GM10266 (cell line): ENCODE measurements at regions not wholly inside any gene's neighbourhood (a gene's known extent, or its start where the extent isn't known, plus 50 kb on each side); places are given as distances from the start of the nearest gene placed in this dataset.

Source experiments
- DNase-seq: peaks from one replicate; pipeline ENCODE4 v3.0.0; 2012; ENCODE audit errors: extremely low spot score
- TF ChIP-seq, protein P1 (sequence below): IDR thresholded peaks from 2 replicates; pipeline ENCODE4 v1.5.1; 2012; ENCODE audit warnings: mild to moderate bottlenecking, low read depth; ENCODE audit not compliant: control insufficient read depth, insufficient read depth; ENCODE audit errors: missing control alignments

- DNase-seq, result no peak
- TF ChIP-seq, protein P1, sequence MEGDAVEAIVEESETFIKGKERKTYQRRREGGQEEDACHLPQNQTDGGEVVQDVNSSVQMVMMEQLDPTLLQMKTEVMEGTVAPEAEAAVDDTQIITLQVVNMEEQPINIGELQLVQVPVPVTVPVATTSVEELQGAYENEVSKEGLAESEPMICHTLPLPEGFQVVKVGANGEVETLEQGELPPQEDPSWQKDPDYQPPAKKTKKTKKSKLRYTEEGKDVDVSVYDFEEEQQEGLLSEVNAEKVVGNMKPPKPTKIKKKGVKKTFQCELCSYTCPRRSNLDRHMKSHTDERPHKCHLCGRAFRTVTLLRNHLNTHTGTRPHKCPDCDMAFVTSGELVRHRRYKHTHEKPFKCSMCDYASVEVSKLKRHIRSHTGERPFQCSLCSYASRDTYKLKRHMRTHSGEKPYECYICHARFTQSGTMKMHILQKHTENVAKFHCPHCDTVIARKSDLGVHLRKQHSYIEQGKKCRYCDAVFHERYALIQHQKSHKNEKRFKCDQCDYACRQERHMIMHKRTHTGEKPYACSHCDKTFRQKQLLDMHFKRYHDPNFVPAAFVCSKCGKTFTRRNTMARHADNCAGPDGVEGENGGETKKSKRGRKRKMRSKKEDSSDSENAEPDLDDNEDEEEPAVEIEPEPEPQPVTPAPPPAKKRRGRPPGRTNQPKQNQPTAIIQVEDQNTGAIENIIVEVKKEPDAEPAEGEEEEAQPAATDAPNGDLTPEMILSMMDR, result no peak
Measured at GRCh38 chr1:96481409-96481808, 240.2 kb upstream of the PTBP2 start.

- TF ChIP-seq, protein P1, result no peak
- DNase-seq, result no peak
Measured at GRCh38 chr1:96482616-96483015, 239.0 kb upstream of the PTBP2 start.

GRCh38 chr1:96487394-96487793, 234.2 kb upstream of the PTBP2 start:
- TF ChIP-seq, protein P1, result no peak
- no peak for DNase-seq

- DNase-seq, result no peak
- TF ChIP-seq, protein P1, result no peak
Measured at GRCh38 chr1:96487971-96488370, 233.6 kb upstream of the PTBP2 start.

GRCh38 chr1:96488777-96489176, 232.8 kb upstream of the PTBP2 start:
- TF ChIP-seq, protein P1, result no peak
- no peak for DNase-seq

- no peak for DNase-seq
- TF ChIP-seq, protein P1, result no peak
Measured at GRCh38 chr1:96492236-96492635, 229.3 kb upstream of the PTBP2 start.

DNA sequence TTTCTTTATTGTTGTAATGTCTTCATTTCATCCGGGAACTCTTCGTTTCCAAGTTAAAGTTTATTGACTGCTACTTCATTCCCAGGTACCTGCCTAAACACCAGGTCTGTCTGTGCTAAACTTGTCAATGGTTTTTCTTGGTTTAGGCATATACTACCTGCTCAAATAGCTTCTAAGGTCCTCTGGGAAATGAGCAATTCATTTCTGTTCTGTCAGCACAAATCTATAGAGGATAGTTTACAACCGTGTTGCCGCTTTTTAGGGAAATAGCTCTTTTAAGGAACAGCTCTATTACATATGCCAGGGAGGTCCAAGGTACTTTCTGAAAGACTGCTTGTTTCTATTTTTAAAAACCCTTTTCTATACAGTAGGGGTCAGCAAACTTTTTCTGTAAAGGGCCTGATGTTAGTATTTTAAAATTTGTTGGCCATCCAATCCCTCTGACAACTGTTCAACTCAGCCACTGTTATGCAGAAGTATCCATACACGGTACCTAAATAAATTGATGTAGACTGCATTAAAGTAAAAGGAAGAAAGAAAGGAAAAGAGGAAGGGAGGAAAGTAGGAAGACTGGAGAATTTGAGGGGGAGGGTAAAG, 222.7 kb upstream of the PTBP2 start:
- TF ChIP-seq, protein P1, result no peak
- no peak for DNase-seq
